HepG2 (cell line): ENCODE measurements at regions not wholly inside any gene's neighbourhood (a gene's known extent, or its start where the extent isn't known, plus 50 kb on each side); places are given as distances from the start of the nearest gene placed in this dataset.

ENCODE experiments used
- CEBPB ChIP-seq: IDR thresholded peaks from 2 replicates; pipeline ENCODE4 v1.6.1; 2011; ENCODE audit warnings: low read depth, low read length, improper control_type of control experiment, borderline replicate concordance
- TCF7 ChIP-seq: sonication (generic); IDR thresholded peaks from 2 replicates; pipeline ENCODE4 v1.6.1; 2016; ENCODE audit warnings: antibody characterized with exemption, low read depth

DNA sequence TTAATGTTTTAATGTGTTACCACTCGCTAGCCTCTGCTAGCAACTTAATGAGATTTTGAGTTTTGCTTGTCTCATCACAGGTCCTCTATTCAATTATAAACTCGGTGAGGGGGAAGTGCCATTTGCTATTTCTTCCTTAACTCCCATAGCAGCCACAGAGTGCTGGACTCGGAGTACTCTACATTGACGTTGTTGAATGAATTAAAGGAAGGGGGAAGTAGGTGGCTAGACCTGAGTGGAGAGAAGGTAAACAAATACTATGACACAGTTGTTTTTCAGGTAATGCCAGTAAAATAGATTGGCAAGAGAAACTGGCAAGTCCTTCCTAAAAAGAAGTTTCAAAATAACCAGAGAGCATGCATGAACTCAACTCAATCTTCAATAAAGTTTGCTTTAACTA is 339.3 kb downstream of the HRH4 start:
- TF ChIP-seq TCF7 (no peak), CEBPB (no peak)
